Effector memory CD4-positive, alpha-beta T cell (primary cell): ENCODE measurements at regions not wholly inside any gene's neighbourhood (a gene's known extent, or its start where the extent isn't known, plus 50 kb on each side); places are given as distances from the start of the nearest gene placed in this dataset.

ENCODE experiments used
- DNase-seq, 3 donors: peaks; one replicate each; pipeline ENCODE4 v3.0.0-alpha.2; 2020
- H3K27ac ChIP-seq: 2 replicates; pipeline ENCODE4 v1.7.0; 2013; ENCODE audit warnings: mild to moderate bottlenecking, low read length, moderate library complexity; ENCODE audit not compliant: insufficient read depth, poor library complexity, severe bottlenecking
- H3K27me3 ChIP-seq: replicated peaks from 2 replicates; pipeline ENCODE4 v1.7.0; 2013; ENCODE audit warnings: mild to moderate bottlenecking, low read length; ENCODE audit not compliant: insufficient read depth, control insufficient read depth, poor library complexity, severe bottlenecking
- H3K36me3 ChIP-seq: 2 replicates; pipeline ENCODE4 v1.7.0; 2013; ENCODE audit warnings: mild to moderate bottlenecking, low read length, moderate library complexity; ENCODE audit not compliant: control insufficient read depth, insufficient read depth
- H3K4me1 ChIP-seq: 2 replicates; pipeline ENCODE4 v1.7.0; 2013; ENCODE audit warnings: low read length, mild to moderate bottlenecking; ENCODE audit not compliant: control insufficient read depth, insufficient read depth, poor library complexity, severe bottlenecking
- H3K4me3 ChIP-seq: 2 replicates; pipeline ENCODE4 v1.7.0; 2013; ENCODE audit warnings: low read length, low read depth, mild to moderate bottlenecking; ENCODE audit not compliant: insufficient read depth, poor library complexity, severe bottlenecking
- H3K9me3 ChIP-seq: 2 replicates; pipeline ENCODE4 v1.7.0; 2013; ENCODE audit warnings: mild to moderate bottlenecking, low read length, moderate library complexity; ENCODE audit not compliant: control insufficient read depth

GRCh38 chr1:157194731-157195520 is 56.7 kb upstream of the ETV3 start:
- DNase-seq: no peak
- no peaks in the 10 kb centered on the region for H3K9me3 ChIP-seq
- H3K36me3 ChIP-seq: no peaks in the 10 kb centered on the region
- no peak overlapping the region for H3K27ac ChIP-seq
- H3K4me1 ChIP-seq: no peaks in the 10 kb centered on the region
- H3K27me3 ChIP-seq: peaks cover 4% of the 10 kb centered on the region
- H3K4me3 ChIP-seq: no peak overlapping the region

- peak in 1 of 3 donors; percentile 10 for DNase-seq
- H3K27ac ChIP-seq: no peak overlapping the region
- no peak overlapping the region for H3K4me3 ChIP-seq
- H3K4me1 ChIP-seq: no peaks in the 10 kb centered on the region
- H3K36me3 ChIP-seq: no peaks in the 10 kb centered on the region
- peaks cover 4% of the 10 kb centered on the region for H3K27me3 ChIP-seq
- no peaks in the 10 kb centered on the region for H3K9me3 ChIP-seq
These were observed 55.7 kb upstream of the ETV3 start for GRCh38 chr1:157193702-157194391.

GRCh38 chr1:157193219-157193618 is 55.0 kb upstream of the ETV3 start:
- DNase-seq: no peak
- H3K27me3 ChIP-seq: peaks cover 4% of the 10 kb centered on the region
- no peak overlapping the region for H3K27ac ChIP-seq
- H3K36me3 ChIP-seq: no peaks in the 10 kb centered on the region
- H3K9me3 ChIP-seq: no peaks in the 10 kb centered on the region
- no peaks in the 10 kb centered on the region for H3K4me1 ChIP-seq
- H3K4me3 ChIP-seq: no peak overlapping the region

GRCh38 chr1:157189986-157190982 is 52.1 kb upstream of the ETV3 start:
- no peaks in the 10 kb centered on the region for H3K4me1 ChIP-seq
- H3K36me3 ChIP-seq: no peaks in the 10 kb centered on the region

GRCh38 chr1:157189096-157189495 is 50.9 kb upstream of the ETV3 start:
- Histone ChIP-seq H3K9me3 (no peaks in the 10 kb centered on the region), H3K27me3 (no peaks in the 10 kb centered on the region), H3K4me1 (no peaks in the 10 kb centered on the region), H3K4me3 (no peak overlapping the region), H3K27ac (no peak overlapping the region), H3K36me3 (no peaks in the 10 kb centered on the region)
- DNase-seq: no peak

More at GRCh38 chr1:157189986-157190982, 52.1 kb upstream of the ETV3 start:
- DNase-seq: no peak
- Histone ChIP-seq H3K9me3 (no peaks in the 10 kb centered on the region), H3K4me3 (no peak overlapping the region), H3K27me3 (no peaks in the 10 kb centered on the region), H3K27ac (no peak overlapping the region)
